ENCODE measurements at regions not wholly inside any gene's neighbourhood (a gene's known extent, or its start where the extent isn't known, plus 50 kb on each side); places are given as distances from the start of the nearest gene placed in this dataset. TPM values are rescaled to one million over a fixed set of nuclear protein-coding genes. Genes with fewer than 3 reads are reported as not detected.

GRCh38 chr5:129400395-129400983, 59.6 kb upstream of the ADAMTS19 start:
- H3K4me1 ChIP-seq (ENCODE audit: low read depth) = no peaks in the 10 kb centered on the region
- no peak overlapping the region for H3K4me3 ChIP-seq
- no peak for DNase-seq
- no peaks in the 10 kb centered on the region for H3K36me3 ChIP-seq (ENCODE audit: low read depth)
- ATAC-seq = no peak
- H3K9me3 ChIP-seq = no peaks in the 10 kb centered on the region
- intact Hi-C loops (cut with DNase I, micrococcal nuclease) = no loop called here
- TF ChIP-seq CTCF (IDR thresholded peaks at IDR 0.05) = no peak

GRCh38 chr5:129405222-129405621, 54.9 kb upstream of the ADAMTS19 start:
- Histone ChIP-seq H3K36me3 (ENCODE audit: low read depth) (no peaks in the 10 kb centered on the region), H3K4me1 (ENCODE audit: low read depth) (no peaks in the 10 kb centered on the region), H3K4me3 (no peak overlapping the region), H3K9me3 (no peaks in the 10 kb centered on the region)
- ATAC-seq (no peak), DNase-seq (no peak)
- TF ChIP-seq CTCF (IDR thresholded peaks at IDR 0.05) = no peak
- intact Hi-C loops (cut with DNase I, micrococcal nuclease) = no loop called here

- Histone ChIP-seq H3K4me1 (ENCODE audit: low read depth) (no peaks in the 10 kb centered on the region), H3K36me3 (ENCODE audit: low read depth) (no peaks in the 10 kb centered on the region), H3K9me3 (no peaks in the 10 kb centered on the region), H3K4me3 (no peak overlapping the region)
- DNase-seq (no peak), ATAC-seq (no peak)
- TF ChIP-seq CTCF (IDR thresholded peaks at IDR 0.05) = no peak
- intact Hi-C loops (cut with DNase I, micrococcal nuclease) = no loop called here
Measured at GRCh38 chr5:129406440-129406839, 53.7 kb upstream of the ADAMTS19 start.

Small RNA genes in the stretch of these regions (microRNA-seq; reads per million reads assigned to microRNA genes)
- gene MIR4460 = not detected
